ENCODE measurements at regions not wholly inside any gene's neighbourhood (a gene's known extent, or its start where the extent isn't known, plus 50 kb on each side); places are given as distances from the start of the nearest gene placed in this dataset.

GRCh38 chr19:28118235-28118634 is 1094.7 kb downstream of the UQCRFS1 start:
- ChIA-PET POLR2A (no interaction called here), CTCF (no interaction called here)
- no peaks in the 10 kb centered on the region; the same call in 1 of the 2 replicates for H3K4me1 ChIP-seq (ENCODE audit: control insufficient read depth, insufficient read depth, low read length)
- no peaks in the 10 kb centered on the region; a peak in 1 of 3 replicates for H3K36me3 ChIP-seq (ENCODE audit: control insufficient read depth in 2 of 2, insufficient read depth in 1 of 2, low read length in 2 of 2)
- TF ChIP-seq ZNF416 (tag by site-specific recombination; IDR thresholded peaks at IDR 0.05) = no peak
- TF ChIP-seq ZNF354C (tag by site-specific recombination; IDR thresholded peaks at IDR 0.05; ENCODE audit: borderline replicate concordance, low read depth) = no peak
- TF ChIP-seq KLF8 (tag by site-specific recombination; IDR thresholded peaks at IDR 0.05) = no peak
- TF ChIP-seq, protein P1, sequence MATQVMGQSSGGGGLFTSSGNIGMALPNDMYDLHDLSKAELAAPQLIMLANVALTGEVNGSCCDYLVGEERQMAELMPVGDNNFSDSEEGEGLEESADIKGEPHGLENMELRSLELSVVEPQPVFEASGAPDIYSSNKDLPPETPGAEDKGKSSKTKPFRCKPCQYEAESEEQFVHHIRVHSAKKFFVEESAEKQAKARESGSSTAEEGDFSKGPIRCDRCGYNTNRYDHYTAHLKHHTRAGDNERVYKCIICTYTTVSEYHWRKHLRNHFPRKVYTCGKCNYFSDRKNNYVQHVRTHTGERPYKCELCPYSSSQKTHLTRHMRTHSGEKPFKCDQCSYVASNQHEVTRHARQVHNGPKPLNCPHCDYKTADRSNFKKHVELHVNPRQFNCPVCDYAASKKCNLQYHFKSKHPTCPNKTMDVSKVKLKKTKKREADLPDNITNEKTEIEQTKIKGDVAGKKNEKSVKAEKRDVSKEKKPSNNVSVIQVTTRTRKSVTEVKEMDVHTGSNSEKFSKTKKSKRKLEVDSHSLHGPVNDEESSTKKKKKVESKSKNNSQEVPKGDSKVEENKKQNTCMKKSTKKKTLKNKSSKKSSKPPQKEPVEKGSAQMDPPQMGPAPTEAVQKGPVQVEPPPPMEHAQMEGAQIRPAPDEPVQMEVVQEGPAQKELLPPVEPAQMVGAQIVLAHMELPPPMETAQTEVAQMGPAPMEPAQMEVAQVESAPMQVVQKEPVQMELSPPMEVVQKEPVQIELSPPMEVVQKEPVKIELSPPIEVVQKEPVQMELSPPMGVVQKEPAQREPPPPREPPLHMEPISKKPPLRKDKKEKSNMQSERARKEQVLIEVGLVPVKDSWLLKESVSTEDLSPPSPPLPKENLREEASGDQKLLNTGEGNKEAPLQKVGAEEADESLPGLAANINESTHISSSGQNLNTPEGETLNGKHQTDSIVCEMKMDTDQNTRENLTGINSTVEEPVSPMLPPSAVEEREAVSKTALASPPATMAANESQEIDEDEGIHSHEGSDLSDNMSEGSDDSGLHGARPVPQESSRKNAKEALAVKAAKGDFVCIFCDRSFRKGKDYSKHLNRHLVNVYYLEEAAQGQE (tag by site-specific recombination; IDR thresholded peaks at IDR 0.05) = no peak
- no peak for TF ChIP-seq ZNF624 (tag by site-specific recombination; IDR thresholded peaks at IDR 0.05)
- no peak for TF ChIP-seq ZNF433 (tag by site-specific recombination; IDR thresholded peaks at IDR 0.05; ENCODE audit: low read depth)
- TF ChIP-seq ZBTB17 (tag by site-specific recombination; IDR thresholded peaks at IDR 0.05) = no peak
- no peak overlapping the region for H3K4me3 ChIP-seq (ENCODE audit: low read depth, low read length)
- H3K27ac ChIP-seq (ENCODE audit: extremely low read depth, low read depth, low read length) = no peak overlapping the region
- no peaks in the 10 kb centered on the region for H3K9me3 ChIP-seq (ENCODE audit: control insufficient read depth, insufficient read depth, low read depth, low read length)

- Histone ChIP-seq H3K36me3 (ENCODE audit: control insufficient read depth in 2 of 2, insufficient read depth in 1 of 2, low read length in 2 of 2) (no peaks in the 10 kb centered on the region; a peak in 1 of 3 replicates), H3K9me3 (ENCODE audit: control insufficient read depth, insufficient read depth, low read depth, low read length) (no peaks in the 10 kb centered on the region), H3K27ac (ENCODE audit: extremely low read depth, low read depth, low read length) (no peak overlapping the region), H3K4me3 (ENCODE audit: low read depth, low read length) (no peak overlapping the region), H3K4me1 (ENCODE audit: control insufficient read depth, insufficient read depth, low read length) (no peaks in the 10 kb centered on the region; the same call in 1 of the 2 replicates)
- ChIA-PET CTCF (interaction anchor here (0.5 to 1.1 kb wide), 4 partner anchors 20 to 1041 kb away, joined by 3 read pairs; no protein-coding TSS in a partner anchor), POLR2A (interaction anchor here (0.6 kb wide), 1 partner anchor 797 kb away, joined by 3 read pairs; no protein-coding TSS in a partner anchor)
- no peak for TF ChIP-seq ZNF777 (tag by site-specific recombination; IDR thresholded peaks at IDR 0.05; ENCODE audit: borderline replicate concordance)
- no peak for TF ChIP-seq ZSCAN23 (tag by site-specific recombination; IDR thresholded peaks at IDR 0.05)
- TF ChIP-seq ZNF423 (tag by site-specific recombination; IDR thresholded peaks at IDR 0.05) = no peak
- TF ChIP-seq ZNF624 (tag by site-specific recombination; IDR thresholded peaks at IDR 0.05) = no peak
- TF ChIP-seq PRDM2 (tag by site-specific recombination; IDR thresholded peaks at IDR 0.05; ENCODE audit: borderline replicate concordance) = no peak
- TF ChIP-seq, protein P2, sequence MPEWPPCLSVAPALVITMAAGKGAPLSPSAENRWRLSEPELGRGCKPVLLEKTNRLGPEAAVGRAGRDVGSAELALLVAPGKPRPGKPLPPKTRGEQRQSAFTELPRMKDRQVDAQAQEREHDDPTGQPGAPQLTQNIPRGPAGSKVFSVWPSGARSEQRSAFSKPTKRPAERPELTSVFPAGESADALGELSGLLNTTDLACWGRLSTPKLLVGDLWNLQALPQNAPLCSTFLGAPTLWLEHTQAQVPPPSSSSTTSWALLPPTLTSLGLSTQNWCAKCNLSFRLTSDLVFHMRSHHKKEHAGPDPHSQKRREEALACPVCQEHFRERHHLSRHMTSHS (tag by site-specific recombination; IDR thresholded peaks at IDR 0.05) = no peak
- TF ChIP-seq ZNF26 (tag by site-specific recombination; IDR thresholded peaks at IDR 0.05) = no peak
- TF ChIP-seq ZNF449 (tag by site-specific recombination; IDR thresholded peaks at IDR 0.05) = no peak
- TF ChIP-seq, protein P3, sequence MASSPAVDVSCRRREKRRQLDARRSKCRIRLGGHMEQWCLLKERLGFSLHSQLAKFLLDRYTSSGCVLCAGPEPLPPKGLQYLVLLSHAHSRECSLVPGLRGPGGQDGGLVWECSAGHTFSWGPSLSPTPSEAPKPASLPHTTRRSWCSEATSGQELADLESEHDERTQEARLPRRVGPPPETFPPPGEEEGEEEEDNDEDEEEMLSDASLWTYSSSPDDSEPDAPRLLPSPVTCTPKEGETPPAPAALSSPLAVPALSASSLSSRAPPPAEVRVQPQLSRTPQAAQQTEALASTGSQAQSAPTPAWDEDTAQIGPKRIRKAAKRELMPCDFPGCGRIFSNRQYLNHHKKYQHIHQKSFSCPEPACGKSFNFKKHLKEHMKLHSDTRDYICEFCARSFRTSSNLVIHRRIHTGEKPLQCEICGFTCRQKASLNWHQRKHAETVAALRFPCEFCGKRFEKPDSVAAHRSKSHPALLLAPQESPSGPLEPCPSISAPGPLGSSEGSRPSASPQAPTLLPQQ (tag by site-specific recombination; IDR thresholded peaks at IDR 0.05) = no peak
- TF ChIP-seq ZNF239 (tag by site-specific recombination; IDR thresholded peaks at IDR 0.05) = no peak
- TF ChIP-seq, protein P4, sequence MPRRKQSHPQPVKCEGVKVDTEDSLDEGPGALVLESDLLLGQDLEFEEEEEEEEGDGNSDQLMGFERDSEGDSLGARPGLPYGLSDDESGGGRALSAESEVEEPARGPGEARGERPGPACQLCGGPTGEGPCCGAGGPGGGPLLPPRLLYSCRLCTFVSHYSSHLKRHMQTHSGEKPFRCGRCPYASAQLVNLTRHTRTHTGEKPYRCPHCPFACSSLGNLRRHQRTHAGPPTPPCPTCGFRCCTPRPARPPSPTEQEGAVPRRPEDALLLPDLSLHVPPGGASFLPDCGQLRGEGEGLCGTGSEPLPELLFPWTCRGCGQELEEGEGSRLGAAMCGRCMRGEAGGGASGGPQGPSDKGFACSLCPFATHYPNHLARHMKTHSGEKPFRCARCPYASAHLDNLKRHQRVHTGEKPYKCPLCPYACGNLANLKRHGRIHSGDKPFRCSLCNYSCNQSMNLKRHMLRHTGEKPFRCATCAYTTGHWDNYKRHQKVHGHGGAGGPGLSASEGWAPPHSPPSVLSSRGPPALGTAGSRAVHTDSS (tag by site-specific recombination; IDR thresholded peaks at IDR 0.05) = no peak
Measured at GRCh38 chr19:28117143-28117542, 1095.8 kb downstream of the UQCRFS1 start.
